ENCODE measurements at regions not wholly inside any gene's neighbourhood (a gene's known extent, or its start where the extent isn't known, plus 50 kb on each side); places are given as distances from the start of the nearest gene placed in this dataset.
"Not testable (repeated sequence)": the region's sequence is repeated elsewhere in the genome, so short reads cannot be mapped to it uniquely, and the experiment has no call there.

- DNase-seq = no peak
Observed at GRCh38 chr3:10667901-10668476, 148.0 kb upstream of the SLC6A11 start.

GRCh38 chr3:10669490-10670048 is 146.5 kb upstream of the SLC6A11 start:
- DNase-seq = no peak

DNA sequence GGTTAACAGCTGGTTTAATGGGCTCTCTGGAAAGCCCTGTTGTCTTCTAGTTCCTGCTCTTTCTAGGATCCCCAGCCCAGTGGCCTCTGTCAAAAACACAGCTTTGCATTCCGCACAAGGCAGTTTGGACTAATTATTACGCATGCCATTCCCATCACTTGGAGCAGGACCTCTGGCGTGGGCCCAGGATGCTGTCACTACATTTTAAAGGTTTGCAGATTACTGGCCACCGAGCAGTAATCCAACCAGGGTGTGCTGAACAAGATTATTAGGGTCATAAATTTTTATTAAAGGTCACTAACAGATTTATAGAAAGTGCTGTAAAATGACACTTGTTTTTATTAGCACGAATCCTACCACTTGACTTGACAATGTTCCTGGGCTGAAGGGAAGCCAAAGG is 143.6 kb upstream of the SLC6A11 start:
- no peak for DNase-seq

DNA sequence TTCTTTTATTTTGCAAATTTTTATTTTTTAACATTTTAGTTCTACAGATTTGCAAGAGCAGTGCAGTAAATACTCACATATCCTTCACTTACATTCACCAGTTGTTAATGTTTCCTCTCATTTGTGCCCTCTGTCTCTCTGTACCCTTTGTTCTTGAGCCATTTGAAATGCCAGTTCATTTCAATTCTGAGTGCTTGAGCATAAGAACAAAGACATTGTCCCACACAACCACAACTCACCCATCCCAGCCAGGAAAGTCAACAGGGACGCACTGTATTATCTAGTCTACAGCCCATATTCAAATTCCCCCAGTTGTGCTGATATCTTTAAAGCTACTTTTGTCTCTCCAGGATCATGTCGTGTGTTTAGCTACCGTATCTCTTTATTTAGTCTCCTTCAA is 141.4 kb upstream of the SLC6A11 start:
- no peak for DNase-seq

GRCh38 chr3:10676905-10677304 is 139.1 kb upstream of the SLC6A11 start:
- no peak for DNase-seq

- no peak for DNase-seq
Observed at GRCh38 chr3:10678796-10679376, 137.1 kb upstream of the SLC6A11 start.

GRCh38 chr3:10680796-10681195 is 135.2 kb upstream of the SLC6A11 start:
- no peak for DNase-seq

DNA sequence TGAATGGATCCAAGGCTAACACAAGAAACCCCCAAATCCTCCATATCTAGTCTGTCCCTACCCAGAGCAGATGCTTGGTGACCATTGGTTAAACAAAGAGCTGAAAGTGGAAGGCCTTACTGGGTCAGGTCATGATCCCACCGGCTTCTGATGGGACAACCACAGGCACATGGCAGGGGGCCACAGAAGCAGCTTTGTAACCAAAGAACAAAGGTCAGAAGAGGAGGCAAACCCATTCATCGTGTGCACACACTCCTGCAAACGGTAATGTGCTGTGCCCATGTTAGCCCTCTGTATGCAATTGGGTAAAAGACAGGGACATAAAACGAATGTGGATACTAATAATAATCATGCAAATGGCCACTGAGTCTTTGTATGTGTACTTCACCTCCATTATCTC is 133.3 kb upstream of the SLC6A11 start:
- DNase-seq = no peak

DNA sequence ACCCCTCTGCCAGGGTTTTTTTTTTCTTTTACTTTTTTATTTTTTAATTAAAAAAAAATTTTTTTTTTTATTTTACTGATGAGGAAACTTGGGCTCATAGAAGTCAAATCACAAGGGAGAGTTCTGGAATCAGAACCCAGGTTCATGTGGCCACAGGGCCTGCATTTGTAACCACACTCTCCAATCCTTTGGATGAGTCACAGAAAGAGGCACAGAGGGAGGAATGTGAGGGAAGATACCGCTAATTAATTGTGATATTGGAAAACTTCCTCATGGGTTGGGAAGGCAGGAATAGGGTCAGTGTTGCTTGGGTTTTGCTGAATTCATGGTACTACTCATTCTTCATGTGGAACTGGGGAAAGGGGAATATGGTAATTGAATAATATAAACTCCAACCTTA is 132.9 kb upstream of the SLC6A11 start:
- no peak for DNase-seq

GRCh38 chr3:10688126-10688525 is 127.9 kb upstream of the SLC6A11 start:
- DNase-seq = no peak

- DNase-seq = no peak
Observed at GRCh38 chr3:10688548-10689172, 127.4 kb upstream of the SLC6A11 start.

GRCh38 chr3:10692039-10692622 is 123.9 kb upstream of the SLC6A11 start:
- DNase-seq = no peak

GRCh38 chr3:10693457-10693856 is 122.6 kb upstream of the SLC6A11 start:
- no peak for DNase-seq

- no peak for DNase-seq
Observed at GRCh38 chr3:10694179-10694578, 121.8 kb upstream of the SLC6A11 start.

GRCh38 chr3:10695186-10695585 is 120.8 kb upstream of the SLC6A11 start:
- DNase-seq = not testable (repeated sequence)

DNA sequence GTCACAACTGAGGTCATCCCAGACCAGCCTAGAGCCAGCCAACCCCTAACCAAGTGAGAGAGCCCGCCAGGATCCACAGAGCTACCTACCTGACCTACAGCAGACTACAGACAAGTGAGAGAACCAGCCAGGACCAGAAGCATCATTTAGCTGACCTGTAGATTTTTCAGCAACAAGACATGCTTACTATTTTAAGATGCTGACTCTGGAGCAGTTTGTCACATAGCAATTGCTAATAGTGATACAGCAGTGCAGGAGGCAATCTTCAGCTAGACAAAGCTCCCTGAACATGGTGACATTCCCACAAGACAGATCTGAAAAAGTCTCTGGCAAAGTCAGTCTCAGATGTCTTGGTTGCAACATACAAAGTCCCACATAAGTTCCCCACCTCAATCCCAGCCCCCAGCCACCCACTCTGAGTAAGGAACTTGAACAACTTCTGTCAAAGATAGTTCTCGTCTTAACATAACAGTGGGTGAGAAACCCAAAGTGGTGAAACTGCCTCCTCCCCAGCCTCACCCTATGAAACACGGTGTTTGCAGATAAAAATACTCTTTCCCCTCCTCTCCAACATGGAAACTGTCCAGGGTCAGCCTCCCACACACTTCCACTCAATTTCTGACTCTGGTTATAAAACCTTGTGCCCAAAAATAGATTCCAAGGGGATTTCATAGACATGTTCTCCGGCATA is 120.3 kb upstream of the SLC6A11 start:
- no peak for DNase-seq

GRCh38 chr3:10697918-10698317 is 118.1 kb upstream of the SLC6A11 start:
- no peak for DNase-seq

- no peak for DNase-seq
Observed at GRCh38 chr3:10700821-10701220, 115.2 kb upstream of the SLC6A11 start.

DNA sequence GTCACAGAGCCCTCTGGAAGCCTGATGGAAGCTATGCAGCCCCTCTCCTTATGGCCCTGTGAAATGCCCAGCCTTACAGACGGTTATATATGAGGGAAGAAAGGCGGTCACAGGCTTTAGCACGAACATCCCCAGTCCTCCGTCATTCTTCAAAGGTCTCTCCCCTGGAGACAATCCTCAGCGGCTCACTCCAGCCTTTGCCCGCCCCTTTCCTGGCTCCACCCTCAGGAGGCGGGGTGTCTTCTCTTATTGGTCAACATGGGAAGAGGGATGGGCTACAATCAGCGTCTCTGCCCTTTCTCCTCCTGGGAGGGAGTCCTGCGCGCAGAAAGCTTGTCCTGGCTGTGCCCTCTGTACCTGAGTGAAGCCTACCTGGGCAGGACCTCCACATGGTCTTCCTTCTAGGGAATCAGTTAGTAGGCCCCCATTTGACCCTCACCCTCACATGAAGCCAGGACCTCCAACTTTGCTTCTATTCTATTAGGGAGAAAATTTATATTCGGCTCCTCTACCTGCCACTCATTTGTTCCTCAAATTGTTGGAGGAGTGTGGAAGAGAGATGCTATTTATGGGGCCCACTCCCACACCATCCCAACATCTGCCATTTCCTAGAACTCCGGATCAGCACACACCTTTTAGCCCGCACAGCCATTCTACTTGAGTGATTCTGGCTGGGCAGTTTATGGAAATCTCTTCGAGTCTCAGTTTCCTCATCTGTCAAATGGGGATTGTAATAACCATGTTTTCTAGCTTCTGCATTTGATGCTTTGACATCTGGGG is 112.9 kb upstream of the SLC6A11 start:
- DNase-seq = no peak

DNA sequence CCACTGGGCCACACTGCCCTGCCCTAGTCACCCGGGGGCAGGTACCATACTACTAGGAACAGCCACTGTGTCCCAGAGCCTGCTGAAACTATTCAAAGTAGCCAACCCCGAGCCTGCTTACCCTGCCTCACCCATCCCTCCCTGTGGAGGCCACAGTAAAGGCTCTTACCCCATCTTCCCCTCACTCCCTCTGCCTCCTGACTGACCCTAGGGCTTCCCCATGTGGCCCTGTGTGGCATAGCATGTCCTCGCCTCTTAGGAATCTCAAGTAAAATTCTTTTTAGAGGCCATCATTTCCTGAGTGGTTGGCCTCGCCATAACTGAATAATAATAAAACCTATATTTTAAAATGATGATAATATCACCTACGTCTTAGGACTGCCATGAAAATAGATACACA is 112.2 kb upstream of the SLC6A11 start:
- DNase-seq = no peak

DNA sequence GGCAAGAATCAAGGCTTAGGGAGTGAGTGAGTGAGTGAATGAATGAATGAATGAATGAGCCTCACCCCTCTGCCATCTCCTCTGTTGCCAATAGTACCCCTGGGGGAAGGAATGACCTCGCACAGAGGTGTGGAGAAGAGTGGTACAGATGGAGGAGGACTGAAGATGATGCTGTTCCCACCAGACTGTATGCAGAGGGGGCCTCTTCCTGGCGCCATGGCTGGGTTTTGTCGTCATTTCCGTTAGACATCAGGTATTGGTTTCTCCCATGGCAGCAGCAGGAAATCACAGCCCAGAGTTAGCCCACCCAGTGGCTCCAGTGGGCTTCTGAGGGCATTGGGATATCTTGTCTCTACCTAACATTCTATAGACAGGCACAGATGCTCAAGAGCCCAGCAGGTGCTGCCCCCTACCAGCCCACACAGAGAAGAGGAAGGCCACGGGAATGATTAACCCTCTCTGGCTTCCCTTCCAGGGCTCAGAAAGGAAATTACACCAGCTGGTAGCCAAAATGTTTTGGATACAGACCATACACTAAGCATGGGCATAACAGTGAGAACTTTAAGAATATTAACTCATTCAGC is 109.8 kb upstream of the SLC6A11 start:
- no peak for DNase-seq

- no peak for DNase-seq
Observed at GRCh38 chr3:10706740-10707399, 109.2 kb upstream of the SLC6A11 start.
